ENCODE measurements at regions not wholly inside any gene's neighbourhood (a gene's known extent, or its start where the extent isn't known, plus 50 kb on each side); places are given as distances from the start of the nearest gene placed in this dataset.

DNA sequence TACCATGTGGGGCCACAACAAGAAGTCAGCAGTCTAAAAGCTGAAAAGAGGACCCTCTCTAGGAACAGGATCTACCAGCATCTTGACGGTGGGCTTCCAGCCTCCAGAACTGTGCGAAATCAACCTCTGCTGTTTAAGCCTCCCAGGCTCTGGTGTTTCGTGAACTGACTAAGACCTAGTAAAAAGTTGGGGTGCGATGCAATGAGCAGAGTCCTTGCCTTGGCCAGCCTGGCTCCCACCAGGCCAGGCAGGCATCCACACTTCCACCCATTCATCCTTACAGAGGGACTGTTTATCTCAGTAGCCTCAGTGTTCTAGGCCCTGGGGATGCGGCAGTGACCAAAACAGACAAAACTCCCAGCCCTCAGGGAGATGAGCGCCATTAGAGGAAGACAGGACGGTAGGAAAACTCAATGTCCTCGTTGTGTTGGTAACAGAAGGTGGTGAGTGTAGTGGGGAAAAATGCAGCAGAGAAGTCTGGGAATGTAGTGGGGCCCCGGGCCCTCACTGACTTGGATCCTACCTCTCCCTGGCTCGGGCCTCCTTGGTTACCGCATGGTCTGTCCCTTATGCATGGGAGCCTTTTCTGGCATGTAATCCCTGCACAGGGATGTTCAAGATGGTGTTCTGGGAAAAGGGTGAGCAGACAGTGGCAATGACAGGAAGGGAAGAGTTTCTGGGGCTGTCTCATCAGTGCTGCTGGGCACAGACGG is 271.8 kb upstream of the HS6ST1 start:
- FAIRE-seq, result no peak

DNA sequence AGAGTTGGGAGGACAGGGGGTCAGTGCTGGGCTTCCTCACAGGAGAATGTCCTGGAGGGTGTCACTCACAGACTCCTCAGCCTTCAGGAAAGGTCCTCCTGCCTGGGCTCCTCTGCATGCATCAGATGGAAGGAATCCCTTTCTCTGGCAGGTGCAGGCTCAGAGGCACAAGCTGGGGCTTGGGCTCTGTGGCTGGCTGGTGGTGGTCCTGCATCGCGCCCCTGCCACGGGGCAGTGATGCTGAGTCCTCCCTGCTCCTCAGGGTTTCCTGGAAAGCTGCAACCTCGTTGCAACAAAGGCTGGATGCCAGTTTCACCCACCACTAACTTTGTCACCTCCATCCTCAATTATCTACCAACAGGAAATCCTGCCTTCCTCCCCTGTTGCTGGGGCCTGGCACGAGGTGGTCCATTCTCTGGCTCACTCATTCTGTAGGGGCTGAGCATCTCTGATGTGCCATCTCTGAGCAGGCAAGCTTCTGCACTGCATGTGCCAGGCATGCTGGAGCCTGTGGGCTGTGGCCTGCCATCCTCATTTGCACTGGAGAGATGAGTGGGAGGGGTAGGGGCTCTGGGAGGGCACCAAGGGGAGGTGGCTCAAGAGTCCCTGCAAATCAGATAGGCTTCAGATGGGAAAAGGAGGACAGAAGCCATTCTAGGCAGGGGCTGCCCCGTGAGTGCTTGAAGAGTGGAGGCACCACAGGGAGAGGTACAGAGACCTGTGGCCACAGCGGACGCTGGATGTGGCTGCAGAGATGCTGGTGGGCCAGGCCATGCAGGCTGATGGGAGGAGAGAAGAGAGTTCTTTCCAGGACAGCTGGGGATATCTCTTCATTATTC is 272.6 kb upstream of the HS6ST1 start:
- no peak for FAIRE-seq

DNA sequence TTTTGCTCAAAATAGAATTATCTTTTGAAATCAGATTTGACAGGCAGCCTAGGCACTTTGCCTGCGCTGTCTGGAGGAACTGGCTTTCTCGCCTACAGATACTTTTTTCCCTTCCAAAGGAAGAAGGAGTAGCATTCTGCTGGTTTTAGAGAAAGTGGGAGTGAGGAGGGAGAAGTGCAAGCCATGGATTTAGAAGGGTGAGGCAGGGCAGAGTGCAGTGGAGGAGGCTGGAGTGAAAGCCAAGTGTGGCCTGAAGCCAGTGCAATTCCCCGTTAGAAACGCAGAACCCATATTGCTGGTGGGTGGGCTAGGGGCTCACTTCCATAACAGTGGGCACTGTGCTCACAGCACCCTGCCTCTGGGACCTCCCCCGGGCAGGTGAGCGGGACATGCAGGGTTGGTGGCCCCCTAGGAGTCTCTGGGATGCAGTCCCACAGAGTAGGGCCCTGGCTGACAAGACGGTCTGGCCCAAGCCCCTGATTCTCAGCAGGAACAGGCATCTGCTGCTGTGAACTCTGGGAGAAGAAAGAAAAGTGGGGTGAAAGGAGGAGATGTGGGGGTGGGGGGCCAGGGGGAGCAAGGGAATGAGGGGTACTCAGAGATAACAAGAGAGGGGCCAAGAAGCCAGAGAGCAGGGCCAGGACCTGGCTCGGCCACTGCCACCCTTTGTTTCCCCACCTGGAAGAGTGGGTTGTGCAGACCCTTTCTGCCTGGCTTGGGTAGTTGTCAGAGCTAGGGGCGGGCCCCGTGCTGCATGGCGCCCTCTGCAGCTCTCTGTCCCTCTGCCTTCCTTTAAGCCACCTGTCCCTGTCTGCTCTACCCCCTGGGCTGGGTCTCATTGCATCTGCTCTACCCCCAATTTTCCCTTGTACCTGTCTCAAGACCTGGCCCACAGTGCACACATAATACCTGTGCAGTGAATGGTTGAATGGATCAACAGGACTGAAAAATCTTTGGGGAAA is 273.5 kb upstream of the HS6ST1 start:
- FAIRE-seq, result no peak

DNA sequence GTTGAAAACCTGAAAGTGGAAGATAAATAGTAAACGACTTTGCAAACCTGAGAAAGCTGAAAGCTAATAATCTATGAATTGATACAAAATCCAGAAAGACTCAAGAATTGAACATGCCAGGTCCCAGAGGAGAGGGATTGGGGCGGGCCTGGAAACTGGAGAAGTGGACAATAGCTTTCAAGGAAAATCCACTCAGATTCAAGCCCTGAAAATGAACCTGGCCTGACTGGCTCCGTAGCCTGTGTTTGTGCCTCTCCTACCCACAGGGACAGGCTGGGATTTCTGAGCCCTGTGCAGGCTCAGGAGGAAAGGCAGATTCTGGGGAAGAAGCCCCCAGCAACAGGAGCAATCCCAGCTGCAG is 274.8 kb upstream of the HS6ST1 start:
- no peak for FAIRE-seq

DNA sequence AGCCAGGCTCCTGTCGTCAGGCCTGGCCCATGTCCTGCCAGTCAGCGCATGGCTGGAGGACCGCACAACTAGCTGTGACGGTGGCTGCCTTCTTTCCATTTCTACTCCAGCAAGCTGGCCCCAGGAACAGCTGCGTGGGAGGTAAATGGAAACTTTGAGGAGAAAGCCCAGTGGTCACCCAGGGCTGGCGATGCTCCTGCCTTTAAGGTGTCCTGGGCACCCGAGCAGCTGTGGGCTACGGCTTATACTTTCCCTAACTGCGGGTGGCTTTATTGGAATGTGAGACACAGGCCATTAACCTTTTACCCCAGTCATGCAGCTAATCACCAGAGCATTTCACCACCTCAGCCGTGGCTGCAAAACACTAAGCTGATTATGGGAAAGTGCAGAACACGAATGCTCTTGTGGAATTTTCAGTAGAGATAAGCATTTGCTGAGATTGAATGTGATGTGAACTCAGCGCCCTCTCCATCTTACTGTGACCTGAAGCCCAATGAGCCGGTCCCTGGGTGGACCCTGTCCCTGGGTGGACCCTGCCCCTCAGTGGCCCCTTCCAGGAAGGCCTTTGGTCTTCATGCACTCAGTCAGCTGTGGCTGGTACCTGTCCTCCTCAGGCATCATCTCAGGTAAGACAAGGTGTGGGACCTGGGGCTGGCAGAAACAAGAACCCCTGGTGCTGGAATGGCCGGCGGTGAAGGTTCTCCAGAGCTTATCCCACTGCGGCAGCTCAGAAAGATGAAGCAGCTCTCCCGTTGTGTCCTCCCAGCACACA is 275.4 kb upstream of the HS6ST1 start:
- no peak for FAIRE-seq

DNA sequence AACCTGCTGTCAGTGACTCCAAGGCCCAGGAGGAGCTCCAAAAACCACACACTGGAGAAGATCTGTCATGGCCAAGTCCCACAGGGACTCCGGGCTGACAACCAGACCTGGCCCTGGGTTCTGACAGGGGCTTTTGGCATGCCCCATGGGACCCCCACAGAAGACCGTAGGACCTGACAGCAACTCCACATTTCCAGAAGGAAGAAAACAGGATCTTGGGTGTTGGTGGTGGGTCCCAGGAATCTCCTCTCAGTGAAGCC is 275.9 kb upstream of the HS6ST1 start:
- no peak for FAIRE-seq

DNA sequence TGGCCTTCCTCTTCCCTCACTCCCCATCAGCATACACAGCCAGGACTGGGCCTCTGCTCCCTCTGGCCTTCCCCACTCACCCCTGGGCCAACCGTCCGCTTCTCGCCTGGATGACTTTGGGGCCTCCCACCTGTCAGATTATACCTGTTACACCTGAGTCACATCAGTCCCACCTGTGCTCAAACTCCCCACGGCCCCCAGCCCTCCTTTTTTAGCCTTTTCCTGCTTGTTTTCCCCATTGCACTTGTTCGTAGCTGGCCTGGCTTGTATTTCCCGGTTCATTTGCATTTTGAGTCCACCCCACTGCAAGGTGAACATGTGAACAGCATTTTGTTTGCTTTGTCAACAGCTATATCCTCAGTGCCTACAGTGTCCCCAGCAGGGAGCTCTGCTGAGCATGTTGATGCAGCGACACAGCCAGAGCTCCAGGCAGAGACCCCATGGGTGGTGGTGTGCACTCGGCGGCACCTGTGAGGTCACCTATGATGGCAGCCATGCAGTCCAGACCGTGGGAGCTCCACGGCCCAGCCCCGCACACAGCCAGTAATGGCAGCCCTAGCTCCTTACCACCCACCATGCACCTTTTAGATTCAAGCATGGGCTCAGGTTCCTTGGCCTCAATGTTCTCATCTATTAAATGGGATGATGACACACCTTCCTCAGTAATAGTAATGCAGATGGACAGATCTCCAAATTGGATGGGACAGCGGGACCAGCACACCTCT is 276.4 kb upstream of the HS6ST1 start:
- FAIRE-seq, result no peak

DNA sequence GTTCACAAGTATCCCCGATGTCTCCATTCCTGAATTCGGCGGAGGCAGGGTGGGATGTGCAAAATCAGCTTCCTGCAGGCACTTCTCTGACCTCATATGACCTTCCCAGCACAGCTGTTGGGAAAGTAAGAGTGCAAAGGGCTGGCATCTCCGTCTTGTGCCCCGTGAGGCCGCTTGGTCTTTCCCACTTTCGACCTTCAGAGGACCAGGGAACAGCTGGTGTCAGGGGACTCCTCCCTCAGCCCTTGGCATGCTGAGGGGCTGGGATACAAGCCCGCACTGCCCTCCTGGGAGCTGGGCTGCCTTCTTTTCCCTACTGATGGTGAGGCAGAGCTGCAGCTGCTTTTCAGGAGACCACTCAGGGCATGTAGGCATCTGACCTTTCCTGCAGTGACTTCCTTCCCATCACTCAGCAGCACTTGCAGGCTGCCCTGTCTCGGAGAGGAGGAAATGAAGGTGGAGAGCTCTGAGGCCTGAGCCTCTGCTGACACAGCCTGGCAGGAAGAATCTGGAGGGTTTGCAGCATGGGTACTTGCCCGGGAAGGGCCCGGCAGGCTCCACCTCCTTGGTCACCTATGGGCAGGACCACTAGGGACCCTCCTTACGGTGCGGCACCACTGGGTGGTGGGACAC is 277.2 kb upstream of the HS6ST1 start:
- FAIRE-seq, result no peak

DNA sequence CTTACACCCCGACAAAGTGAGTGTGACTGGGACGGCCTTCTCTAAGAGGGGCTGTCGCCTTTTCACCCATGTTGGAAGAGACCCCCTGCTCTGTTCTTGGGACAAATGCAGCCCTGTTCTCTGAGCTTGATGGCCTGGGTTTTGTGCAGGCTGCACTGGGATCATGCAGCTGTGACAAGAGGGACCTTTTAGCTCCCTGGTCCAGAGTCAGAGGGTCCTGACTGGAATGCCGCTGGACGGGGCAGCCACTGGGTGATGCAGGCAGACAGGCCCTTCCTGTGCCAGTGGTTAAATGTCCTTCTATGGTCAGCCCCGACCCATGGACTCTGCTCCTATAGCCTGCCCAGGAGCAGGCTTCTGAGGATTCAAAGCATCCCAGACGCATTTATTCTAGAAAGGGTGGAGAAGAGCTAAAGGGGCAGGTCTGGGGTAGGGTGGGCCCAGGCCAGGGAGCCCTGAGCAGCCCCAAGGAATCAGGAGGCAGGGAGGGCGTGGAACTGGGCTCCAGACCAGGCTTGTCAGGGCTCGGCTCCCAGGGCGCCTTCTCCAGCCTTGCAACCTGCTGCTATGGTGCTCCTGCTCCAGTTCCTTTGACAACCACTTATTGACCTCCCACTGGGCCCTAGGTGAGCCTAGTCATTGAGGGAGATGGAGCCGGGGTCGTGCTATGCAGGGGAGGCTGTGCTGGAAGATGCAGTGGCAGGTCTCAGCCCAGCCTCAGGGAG is 277.9 kb upstream of the HS6ST1 start:
- no peak for FAIRE-seq

DNA sequence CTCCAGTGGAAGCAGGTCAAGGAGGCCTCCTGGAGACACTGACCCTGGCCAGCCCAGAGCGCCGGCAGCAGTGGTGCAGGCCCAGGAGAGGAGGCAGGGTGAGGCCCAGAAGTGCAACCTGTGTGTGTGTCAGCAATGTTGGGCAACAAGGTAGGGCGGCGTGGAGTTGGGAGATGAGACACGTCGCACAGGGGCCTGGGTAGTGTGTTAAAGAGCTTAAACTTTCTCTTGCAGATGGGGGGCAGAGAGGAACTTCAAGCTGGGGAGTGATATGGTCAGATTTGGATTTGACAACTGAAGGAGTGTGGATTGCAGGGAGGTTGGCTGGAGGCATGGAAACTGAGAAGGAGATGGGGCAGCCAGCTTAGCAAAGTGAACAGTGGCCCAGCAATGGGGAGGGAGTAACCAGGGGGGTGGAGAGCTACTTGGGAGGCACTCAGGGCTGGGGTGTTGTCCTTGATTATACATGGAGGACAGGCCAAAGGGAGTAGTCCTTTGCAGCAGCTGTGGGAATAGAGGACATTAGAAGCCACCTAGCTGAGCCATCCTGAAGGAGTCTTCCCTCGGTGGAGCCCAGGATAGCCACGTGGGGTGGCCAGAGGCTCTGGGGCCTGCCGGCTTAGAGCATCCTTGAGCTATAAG is 278.6 kb upstream of the HS6ST1 start:
- FAIRE-seq, result no peak

DNA sequence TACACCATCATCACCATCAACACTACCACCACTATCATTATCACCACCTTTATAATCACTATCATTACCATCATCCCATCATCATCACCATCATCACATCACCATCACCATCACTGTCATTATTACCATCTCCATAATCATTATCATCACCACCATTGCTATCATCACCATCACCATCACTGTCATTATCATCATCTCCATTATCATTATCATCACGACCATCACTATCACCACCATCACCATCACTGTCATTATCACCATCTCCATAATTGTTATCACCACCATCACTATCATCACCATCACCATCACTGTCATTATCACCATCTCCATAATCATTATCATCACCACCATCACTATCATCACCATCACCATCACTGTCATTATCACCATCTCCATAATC is 279.6 kb upstream of the HS6ST1 start:
- peak; percentile 73 for FAIRE-seq

DNA sequence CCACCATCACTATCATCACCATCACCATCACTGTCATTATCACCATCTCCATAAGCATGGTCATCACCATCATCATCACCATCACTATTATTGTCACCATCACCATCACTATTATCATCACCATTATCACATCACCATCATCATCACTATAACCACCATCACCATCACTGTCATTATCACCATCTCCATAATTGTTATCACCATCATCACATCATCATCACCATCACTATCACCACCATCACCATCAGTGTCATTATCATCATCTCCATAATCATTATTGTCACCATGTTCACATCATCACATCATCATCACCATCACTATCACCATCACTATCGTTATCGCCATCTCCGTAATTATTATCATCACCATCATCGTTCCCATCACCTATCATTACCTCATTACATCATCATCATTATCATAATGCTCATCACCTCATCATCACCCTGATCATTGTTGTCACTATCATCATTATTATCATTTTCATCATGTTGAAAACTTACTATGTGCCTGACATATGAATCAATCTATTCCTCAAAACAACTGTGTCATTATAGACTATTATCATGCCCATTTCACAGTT is 280.3 kb upstream of the HS6ST1 start:
- FAIRE-seq, result no peak

DNA sequence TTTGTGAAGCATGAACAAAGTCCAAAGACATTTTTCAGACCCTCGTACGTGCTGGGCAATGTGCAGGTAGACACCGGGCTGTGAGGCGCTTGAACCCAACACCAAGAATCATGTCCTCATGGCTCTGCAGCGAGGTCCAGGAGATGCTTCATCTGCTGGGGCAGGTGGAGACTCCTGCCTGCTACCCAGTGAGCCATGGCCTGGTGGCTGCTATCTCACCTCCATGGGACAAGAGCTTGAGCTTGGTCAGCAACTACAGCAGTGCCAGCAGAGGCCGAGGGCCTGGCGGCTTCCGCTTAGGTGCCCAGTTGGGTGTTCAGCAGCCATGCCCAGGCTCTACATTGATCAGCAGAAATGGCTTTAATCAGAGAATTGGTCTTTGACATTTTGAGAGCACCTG is 281.0 kb upstream of the HS6ST1 start:
- no peak for FAIRE-seq

DNA sequence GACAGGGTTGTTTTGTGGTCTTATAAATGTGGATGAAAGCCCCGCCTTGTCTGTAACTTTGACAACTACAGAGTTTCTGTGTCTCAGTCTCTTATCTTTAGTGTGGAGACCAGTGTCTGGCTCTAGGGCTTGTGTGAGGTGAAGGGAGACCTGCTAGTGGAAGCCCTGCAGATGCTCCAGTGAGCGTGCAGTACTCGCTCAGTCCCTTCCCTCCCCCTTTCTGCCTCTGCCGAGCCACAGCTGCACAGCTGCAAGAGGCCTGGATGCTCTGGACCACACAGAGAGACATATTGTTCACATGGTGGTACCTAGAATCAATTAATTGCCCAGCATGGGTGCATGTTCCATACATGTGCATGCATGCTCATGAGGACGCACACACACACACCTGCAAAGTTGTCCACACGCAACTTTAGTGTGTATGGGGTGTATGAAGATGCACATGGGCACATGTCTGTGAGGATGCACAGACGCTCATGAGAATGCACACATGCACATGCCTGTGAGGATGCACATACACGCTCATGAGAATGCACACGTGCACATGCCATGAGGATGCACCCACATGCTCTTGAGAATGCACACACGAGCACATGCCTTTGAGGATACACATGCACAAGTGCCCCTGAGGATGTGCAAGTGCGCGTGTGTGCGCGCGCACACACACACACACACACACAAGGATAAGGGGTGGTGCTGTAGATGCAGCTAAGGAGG is 282.1 kb upstream of the HS6ST1 start:
- no peak for FAIRE-seq

DNA sequence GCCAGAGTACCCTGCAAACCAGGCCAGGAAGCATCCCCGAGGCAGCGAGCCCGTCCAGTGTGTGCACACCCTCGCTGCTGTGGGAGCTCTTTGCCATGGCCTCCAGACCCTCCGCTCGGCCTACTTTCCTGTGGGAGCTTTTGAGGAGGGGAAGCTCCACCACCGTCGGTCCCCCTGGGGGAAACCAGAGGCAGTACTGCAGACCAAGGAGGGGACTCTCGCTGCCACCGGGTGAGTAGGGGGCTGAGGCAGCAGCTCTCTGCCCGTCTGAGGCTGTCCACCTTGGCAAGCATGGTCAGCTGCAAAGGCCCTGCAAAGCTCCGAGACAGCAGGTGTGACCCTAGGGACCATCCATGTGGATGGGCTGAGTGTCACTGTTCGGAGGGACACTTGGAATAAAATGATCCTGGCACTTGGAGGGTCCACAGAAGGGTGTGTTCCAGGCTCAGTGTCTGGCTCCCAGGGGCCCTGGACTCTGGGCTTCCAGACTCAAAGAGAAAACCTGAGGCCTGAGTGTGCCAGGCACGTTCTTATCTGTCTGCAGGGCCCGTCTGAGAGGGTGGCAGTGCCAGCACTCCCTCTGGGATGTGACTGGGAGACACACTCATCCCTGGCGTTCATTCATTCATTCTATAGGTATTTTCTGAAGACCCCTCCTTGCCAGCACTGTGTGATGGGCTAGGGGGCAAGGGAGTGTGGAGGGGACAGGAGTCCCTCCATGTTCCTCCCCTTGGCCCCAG is 282.8 kb upstream of the HS6ST1 start:
- FAIRE-seq, result no peak

DNA sequence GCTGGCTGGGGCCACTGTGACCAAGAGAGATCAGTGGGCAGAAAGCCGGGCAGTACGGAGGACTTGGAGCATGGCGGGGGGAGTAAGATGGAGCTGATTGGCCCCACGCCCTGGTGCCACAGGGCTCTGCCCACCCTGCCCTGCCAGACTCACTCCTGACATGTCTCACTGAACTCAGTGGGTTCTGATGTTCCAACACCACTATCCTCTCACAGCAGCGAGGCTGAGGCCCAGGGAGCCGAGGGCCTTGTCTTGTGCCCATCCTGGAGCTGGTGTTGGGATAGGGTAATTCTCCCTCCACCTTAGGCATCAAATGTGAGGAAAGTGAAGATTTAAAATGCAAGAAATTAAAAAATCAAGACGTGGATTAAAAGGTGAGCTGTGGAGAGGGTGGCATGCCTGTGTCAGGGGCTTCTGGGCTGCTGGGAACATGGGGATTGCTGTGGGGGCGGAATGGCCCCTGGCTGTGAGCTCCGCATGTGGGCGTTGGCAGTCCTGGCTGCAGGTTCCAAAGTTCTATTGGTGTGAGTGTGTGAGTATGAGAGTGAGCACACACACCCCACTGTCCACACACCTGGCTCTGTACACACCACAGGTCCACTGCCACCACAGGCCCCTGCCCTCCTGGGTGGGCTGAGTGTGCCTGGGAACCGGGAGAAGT is 283.5 kb upstream of the HS6ST1 start:
- FAIRE-seq, result no peak

DNA sequence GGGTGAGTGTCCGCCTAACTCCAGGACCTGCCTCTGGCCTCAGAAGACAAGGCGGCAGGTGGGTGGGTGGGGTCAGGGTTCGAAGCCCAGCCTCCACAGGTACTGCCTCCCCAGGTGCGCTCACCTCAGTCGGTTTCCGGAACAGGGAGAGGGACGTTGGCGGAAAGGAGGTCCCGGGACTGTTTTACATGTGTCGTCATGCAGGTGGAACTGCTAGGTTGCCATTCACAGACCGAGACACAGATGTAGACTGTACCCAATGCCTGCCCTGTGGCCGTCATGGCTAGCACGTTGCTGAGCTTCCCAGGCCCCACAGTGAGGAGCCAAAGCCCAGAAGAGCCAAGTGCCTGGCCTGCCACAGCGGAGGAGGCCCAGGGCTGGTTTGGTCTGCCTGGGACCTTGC is 284.0 kb upstream of the HS6ST1 start:
- no peak for FAIRE-seq

DNA sequence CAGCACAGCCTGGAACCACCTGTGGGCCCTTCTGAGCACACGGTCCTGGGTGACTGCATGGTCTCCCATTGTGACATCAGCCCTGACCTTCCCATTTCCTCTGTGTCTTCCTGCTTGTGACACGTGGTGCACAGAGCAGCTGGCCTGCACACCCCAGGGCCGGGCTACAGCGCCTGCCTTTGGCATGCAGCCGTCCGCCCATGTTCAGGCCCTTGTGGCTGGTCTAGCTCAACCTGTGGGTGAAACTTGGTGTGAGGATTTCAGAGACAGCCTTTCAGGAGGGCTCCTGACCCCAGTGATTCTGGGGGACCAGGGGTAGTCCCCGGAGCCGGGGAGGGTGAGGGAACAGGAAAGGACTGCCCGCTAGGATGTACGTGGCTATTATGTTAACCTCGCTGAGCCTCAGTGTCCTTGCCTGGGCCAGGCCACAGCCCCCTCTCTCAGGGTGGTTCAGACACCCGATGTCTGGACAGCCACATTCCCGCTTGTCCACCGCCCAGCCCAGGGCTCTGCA is 284.8 kb upstream of the HS6ST1 start:
- FAIRE-seq, result no peak

Data from endometrium (tissue), 2 donors.